GM18909 (cell line): ENCODE measurements at regions not wholly inside any gene's neighbourhood (a gene's known extent, or its start where the extent isn't known, plus 50 kb on each side); places are given as distances from the start of the nearest gene placed in this dataset.

ENCODE experiments used
- ATAC-seq: cut with Tn5 transposase; IDR thresholded peaks from one replicate; pipeline ENCODE4 v1.9.1; 2021; ENCODE audit warnings: mild to moderate bottlenecking; ENCODE audit not compliant: unreplicated experiment, poor library complexity

DNA sequence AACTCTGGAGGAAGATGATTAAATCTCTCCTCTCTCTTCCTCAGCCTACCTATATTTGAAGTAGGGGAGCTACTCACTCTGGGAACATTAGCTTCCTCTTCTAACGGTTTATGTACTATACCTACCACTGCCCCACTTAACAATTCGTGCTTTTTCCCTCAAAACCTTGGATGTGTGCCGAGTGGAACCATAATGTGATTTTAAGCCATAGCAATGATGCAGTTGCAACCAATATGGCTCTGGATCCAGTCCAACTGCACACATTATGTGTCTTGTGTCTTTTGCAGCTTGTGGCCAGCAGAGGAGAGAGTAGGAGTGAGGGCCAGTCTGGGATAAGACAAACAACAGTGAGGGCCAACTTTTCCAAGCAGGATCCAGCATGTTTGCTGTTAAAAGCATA lies 170.7 kb downstream of the GATA3 start:
- ATAC-seq, result no peak

DNA sequence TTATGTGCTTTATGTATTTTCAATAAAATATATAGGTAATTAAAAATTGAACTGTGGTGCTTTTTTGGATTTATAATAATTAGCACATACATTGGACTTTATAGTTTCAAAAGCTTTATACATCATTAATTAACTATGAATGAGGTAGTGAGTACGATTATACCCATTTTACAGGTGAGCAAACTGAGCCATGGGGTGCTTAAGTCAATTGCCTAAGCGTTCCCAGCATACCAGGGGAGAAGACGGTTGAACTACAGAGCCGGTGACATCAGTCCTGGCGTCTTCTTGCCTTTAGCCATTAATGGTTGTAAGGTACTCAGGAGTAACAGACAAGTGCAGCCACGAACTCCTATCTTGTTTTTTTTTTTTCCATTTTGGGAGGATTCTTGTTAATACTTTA lies 172.8 kb downstream of the GATA3 start:
- no peak for ATAC-seq

DNA sequence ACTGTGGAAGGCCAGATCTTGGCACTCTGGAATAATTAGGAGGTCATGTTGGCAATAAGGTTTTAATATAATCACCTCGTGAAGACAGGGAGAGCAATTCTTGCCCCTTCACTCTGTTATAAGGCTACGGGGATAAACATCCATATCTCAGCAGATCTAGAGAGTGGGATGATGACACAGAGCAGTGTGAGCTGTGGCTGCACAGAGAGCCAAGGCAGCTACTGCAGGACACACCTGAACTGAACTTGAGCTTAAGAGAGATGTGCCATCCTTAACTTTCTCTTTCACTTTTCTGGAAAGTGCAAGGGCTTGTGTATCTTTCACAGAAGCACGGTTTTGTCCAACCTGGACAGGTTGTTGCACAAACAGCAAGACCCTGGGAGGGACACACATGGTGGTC lies 174.7 kb downstream of the GATA3 start:
- no peak for ATAC-seq

DNA sequence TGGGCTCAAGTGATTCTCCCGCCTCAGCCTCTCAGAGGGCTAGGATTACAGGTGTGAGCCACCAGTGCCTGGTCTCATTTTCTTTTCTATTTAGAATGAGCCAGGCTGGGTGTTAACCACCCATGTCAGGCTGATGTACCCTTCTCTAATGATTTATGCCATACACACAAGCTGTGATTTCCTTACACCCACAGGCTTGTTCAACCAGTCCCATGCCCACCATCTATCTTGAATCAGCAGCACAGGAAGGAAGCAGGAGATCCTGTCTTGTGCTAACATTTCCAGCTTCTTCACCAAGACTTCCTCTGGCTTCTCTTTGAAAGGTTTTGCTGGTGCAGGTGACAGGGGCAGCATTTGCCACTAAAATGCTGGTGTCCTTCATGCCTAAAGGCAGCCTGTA lies 176.4 kb downstream of the GATA3 start:
- no peak for ATAC-seq

DNA sequence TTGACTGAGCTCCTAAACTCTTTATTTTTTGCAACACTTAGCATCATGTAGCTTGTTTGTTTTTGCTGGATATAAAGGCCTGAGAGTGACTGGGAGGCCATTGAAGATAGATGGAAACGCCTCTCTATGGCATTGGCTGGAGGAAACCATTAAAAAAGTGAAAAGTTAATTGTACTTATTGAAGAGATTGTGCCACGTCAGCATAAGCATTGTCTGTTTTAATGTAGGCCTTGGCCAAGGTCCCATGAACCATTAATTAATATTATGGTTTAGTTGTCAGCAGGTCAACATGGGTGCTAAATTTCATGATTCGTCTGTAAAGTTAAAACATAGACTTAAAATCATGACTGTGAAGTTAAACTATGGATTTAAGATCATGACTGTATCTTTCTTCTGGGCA lies 178.6 kb downstream of the GATA3 start:
- no peak for ATAC-seq

DNA sequence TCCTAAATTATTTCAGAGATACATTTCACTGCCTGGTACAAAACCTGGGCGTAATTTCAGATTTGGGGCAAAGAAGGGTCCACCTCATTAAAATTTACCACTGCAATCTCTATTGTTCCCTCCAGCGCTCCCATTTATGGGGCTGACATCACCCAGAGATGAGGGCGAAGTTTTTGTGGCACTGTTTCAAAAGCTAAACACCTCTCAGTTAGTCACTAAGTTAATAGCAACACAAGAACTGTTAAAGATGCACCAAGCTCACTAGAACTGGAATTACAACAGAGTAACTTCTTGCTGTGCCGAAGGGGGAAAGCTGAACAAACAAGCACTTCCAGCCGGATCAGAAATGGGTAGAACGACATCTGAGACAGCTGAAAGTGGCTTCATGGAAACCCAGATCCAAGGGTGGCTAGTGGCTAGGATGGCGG lies 179.4 kb downstream of the GATA3 start:
- ATAC-seq, result no peak

DNA sequence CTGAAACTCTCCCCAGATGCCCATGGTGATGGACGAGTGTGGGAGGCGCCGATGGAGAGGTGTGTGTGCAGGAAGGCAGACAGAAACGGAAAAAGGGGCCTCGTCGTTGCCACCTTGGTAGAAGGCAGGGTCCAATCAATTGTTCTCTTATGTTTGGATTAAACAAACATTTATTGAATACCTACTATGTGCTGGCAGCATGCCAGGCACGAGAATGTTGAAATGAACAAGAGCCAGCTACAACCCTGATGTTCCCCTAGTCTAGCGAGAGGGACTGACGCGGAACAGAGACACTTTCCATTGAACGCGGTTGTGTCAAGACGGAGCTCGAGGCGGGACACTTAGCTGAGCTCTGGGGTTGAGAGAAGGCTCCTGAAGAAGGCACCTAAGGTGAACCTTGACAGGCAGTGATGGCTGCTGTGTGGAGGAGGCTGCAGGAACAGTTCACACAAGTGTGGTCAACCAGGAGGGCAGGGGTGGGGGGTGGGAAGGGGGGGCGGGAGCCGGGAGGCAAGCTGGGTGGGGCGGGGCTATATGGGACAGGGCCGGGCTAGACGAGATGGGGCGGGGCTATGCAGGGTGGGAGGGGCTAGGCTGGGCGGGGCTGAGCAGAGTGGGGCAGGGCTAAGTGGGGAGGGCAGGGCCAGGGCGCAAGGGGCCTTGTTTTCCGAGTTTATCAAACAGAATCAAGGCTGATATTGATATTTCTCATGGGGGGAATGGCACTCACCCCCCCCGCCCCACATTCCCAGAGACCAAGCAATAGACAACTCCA lies 181.0 kb downstream of the GATA3 start:
- ATAC-seq, result no peak

DNA sequence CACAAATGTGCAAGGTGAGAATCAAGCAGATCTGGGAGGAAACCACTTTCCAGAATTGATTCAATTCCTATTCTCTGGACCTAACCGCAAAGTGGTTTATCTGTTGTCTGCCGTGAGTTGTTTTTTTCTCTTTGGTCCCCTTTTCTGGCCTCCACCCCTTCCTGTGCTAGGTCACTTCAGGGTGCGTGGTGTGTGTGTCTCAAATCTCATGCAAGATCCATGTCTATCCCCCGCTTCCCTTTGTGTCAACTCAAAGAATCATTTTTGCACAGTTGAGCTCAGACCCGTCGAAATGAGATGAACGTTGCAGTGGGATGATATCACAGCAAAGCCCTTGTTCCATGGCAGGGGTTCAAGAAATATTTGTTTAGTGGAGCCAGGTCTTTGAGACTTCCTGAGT lies 184.5 kb downstream of the GATA3 start:
- no peak for ATAC-seq

DNA sequence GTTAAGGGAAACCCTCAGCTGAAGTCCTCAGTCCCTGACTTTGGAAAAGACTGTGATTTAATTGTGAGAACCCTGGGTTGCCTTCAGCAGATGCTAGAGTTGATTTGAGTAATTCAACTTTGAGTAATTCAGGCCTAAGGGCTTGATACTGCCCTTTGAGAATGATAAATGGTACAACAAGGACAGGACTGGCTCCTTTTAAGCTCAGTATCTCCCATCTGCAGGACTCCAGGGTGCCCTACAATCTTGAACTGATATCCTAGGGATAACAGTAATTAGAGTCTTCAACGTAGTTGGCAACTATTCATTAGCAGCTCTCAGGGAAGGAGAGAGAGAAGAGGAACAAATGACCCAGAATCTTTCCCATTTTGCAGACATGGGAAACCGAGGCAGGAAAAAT lies 186.4 kb downstream of the GATA3 start:
- no peak for ATAC-seq

DNA sequence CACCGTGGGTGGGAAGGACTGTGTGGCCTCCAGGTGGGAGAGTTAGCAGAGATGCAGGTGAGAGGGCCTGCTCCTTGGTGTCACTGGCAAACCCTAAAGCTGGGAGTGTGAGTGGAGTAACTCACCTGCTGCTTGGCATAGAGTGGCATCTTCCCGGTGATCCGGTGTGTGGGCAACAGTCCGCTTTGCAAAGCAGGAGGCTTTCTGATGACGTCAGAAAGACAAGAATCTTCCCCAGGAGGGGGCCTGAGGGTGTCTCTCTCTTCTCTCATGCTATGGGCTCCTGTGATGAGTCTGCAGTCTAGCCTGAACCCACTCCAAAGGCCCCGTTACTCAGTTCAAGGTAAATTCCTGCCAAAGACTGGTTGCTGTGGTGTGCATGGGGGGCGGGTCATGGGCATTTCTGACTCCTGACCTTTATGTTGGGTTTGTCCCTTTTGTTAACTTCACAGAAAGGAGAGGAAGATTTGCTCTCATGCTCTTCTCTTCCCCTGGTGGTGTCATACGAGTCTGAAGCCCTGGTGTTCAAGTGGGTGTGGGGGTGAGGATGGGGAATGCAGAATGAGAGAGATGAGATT lies 187.9 kb downstream of the GATA3 start:
- no peak for ATAC-seq

DNA sequence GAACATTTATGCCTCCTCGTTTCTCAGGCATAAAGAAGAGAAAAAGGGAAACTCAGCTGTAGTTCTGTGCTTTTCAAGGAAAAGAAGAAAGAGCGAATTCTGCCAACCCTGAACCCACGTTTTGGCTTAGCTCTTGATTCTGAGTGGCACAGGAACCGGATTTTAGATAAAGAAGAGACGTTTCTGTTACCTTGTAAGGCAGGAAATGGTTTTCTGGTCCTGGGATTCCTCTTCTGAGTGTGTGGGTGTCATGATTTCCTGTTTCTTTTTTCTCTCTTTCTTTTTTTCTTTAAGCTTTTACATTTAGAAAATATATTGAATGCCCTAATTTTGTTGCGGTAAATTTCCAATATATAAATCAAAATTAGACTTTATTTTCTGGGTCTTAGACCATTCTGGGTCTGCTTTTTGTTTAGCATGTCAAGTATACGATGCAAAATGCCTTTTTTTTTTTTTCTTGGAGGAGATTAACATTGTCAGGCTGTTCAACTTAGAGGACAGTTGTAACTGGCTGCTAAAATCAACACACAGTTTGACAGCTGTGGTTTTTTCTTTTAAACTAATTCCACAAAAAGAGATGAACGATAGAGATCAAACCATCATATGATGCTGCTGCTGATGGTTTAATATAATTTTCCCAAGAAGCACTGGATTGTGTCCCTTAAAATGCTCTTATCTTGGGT lies 190.8 kb downstream of the GATA3 start:
- peak; percentile 50 for ATAC-seq

DNA sequence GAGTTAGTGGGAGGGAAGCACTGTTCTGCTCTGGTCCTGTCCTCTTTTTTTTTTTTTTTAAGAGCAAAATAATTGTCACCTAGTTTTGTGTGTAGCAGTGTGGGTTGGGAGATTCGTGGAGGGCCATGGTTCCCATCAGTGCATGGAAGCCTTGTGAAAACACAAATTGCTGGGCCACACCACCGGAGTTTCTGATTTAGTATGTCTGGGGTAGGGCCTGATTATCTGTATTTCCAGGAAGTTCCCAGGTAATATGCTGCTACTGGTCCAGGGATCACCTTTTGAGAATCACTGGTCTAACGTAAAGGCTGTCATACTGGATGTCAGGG lies 191.3 kb downstream of the GATA3 start:
- ATAC-seq, result no peak

DNA sequence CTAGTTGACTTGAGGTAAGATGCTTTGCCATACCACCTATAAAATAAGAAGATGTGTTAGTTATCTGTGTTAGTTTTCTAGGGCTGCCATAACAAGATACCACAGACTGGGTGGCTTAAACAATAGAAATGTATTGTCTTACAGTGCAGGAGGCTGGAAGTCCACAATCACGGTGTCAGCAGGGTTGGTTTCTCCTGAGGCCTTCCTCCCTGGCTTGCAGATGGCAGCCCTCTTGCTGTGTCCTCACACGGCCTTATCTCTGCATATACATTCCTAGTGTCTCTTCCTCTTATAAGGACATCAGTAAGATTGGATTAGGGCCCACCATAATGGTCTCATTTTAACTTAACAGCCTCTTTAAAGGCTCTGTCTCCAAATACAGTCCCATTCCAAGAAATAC lies 192.1 kb downstream of the GATA3 start:
- ATAC-seq, result no peak

DNA sequence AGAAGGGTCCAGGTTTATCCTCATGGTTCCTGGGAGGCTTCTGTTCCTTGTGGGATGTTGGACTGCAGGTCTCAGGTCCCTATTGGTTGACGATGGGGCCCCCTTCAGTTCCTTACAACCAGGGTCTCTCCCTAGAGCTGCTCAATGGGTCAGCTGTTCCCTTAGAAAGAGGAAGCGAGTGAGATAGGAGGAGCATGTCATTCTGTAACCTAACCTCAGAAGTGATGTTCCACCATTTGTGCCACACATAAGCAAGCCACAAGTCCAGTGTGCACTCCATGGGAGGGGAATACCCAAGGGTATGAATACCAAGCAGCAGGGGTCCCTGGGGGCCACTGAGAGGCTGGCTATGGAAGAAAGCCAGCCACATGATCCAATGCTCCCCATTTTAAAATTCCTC lies 192.7 kb downstream of the GATA3 start:
- no peak for ATAC-seq

DNA sequence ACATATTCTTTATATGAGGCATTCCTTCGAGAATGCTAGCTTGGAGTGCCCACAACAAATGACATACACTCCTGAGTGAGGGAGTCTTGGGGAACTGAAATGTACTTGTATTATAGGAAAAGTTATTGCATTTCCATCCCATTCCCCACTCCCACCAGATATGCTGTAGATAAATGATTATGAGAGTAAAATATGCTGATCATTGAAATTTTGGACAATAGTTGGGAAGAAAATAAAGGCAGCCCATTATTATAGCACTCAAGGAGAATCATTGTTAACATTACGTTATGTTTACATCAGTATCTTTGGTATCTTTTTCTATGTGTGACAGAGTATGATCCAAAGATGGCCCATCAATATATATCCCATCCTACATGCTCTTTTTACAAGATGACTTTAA lies 194.4 kb downstream of the GATA3 start:
- ATAC-seq, result no peak

DNA sequence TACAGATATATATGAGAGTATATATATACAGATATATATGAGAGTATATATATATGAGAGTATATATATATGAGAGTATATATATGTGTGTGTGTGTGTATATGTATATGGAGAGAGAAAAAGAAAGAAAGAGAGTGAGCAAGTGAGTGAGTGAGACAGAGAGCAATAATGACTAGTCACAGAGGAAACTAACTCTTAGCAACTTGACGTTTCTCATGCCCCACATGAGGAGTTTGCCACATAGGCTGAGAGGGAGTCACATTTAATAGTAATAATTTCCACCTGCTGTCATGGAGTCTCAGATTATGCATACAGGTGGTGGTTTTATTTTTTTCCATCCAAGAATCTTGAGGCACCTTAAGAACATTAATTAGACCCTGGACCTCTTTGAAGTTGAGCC lies 199.9 kb downstream of the GATA3 start:
- ATAC-seq, result no peak

DNA sequence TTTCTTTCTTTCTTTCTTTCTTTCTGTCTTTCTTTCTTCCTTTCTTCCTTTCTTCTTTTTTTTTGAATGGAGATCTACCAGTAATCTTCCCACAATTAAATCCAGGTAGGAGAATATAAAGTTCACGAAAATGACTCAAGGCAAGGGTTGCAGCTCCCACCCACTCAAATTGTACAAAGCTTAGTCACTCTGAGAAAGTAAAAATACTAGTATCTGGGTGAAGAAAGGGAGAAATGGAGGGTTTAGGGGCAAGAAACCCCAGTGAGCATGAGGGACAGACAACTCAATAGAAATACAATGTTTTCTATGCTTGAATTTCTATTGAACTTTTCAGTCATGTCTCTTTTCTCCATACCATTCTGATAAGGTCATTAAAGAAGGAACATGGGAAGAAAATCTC lies 200.8 kb downstream of the GATA3 start:
- ATAC-seq, result no peak

DNA sequence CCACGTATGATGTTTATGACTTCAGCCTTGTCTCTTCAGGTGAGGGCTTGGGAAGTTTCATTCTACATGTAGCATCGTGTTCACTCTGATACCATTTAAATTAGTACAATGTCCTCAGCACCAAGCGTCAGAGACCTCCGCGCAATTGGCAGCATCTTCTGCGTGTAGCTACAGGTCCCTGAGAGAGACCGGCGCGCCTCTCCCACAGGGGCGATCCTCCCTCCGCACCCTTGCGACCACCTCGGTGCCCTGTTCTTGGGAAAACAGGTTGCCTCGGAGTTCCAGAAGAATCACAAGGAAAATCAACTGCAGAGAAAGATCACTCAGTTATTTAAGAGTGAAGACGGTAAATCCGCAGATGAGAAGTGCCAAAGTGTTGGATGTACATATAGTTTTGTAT lies 206.2 kb downstream of the GATA3 start:
- no peak for ATAC-seq

DNA sequence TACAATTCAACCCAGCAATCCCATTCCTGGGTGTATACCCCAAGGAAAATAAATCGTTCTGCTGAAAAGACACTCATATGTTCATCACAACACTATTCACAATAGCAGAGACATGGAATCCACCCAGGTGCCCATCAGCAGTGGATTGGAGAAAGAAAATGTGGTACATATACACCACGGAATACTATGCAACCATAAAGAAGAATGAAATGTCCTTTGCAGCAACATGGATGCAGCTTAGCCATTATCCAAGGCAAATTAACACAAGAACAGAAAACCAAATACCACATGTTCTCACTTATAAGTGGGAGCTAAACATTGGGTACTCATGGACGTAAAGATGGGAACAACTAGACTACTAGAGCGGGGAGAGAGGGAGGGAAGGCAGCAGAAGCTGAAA lies 207.8 kb downstream of the GATA3 start:
- ATAC-seq, result no peak

DNA sequence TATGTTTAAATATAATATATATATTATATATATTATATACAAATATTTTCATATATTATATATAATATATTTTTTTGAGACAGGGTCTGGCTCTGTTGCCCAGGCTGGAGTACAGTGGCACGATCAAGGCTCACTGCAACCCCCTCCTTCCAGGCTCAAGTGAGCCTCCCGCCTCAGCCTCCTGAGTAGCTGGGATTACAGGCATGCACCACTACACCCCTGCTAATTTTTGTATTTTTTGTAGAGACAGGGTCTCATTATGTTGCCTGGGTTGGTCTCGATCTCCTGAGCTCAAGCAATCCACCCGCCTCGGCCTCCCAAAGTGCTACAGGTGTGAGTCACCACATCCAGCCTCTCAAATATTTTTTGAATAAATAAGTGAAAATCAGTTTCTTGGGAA lies 215.5 kb downstream of the GATA3 start:
- no peak for ATAC-seq

DNA sequence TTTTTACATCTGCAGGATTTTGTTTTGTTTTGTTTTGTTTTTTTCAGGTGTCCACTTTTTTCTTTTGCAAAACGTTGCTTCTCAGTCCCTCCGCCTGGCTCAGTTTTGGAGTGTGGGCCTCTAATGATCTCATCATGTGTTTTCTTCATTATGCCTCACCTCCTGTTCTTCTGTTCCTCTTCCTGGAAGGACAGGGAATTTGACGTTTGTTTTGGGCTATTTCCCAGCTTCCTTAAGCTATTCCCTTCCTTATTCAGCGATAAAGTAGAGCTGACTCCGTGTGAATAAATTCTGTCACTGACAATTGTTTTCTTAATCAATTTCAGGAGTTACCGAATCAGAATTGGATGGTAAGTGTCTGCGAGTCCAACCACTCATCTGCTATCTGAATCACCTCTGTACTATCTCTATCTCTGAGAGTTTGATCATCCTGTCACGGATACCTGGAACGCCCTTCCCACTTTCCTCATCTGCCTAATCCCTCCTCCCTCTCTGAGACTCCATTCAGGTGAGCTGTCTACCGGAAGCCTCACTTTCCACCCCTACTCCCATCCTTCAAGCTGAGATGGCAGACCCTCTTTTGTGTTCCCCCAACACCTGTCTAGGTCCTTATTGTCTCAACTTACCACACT lies 218.4 kb downstream of the GATA3 start:
- no peak for ATAC-seq
